ENCODE measurements at regions not wholly inside any gene's neighbourhood (a gene's known extent, or its start where the extent isn't known, plus 50 kb on each side); places are given as distances from the start of the nearest gene placed in this dataset.
"Not testable (repeated sequence)": the region's sequence is repeated elsewhere in the genome, so short reads cannot be mapped to it uniquely, and the experiment has no call there.

DNA sequence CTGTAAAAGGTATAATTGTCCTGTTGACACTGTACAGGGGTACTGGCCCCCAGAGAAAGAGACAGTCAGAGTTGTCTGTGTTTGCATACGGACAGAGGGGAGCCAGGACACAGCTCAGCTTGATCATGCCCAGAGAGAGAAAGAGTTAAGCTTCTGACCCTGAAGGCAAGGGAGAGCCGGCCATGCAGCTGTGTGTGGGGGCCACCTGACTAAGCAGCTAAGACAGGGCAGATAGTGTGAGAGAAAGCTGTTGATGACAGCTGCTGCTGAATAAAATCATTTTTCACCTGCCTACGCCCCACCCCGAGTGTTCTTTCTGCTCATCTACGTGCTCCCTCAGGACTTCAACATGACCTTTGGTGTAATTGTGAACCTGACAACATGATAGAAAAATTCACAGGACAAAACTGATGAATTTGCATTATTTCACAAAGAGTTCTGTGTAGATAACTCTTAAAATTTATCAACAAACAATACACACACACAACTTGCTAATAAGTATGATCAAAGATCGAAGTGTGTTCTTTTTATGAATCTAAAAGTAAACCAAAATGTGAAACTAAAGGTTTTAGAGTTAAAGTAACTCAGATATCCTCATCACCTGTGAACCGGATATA lies 1294.3 kb upstream of the ATXN8OS start:
- DNase-seq (ENCODE audit: low read depth, low spot score): no peak

DNA sequence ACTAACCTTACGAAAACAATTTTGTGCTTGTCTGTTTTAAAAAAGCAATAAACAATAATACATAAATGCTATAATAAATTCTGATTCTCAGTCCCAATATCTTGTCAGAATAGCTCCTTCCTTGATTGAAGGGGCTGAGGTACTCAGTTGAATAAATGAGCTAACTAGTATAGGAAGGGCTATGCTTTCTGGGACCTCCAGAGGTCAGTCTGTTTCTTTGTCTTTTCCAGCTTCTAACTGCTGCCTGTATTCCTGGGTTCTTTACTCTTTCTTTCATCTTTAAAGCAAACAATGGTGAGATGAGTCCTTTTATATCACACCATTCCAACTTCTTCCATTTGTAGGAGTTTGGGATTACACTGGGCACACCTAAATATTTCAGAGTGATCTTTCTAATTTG lies 1297.0 kb upstream of the ATXN8OS start:
- DNase-seq (ENCODE audit: low read depth, low spot score): peak; percentile 30

DNA sequence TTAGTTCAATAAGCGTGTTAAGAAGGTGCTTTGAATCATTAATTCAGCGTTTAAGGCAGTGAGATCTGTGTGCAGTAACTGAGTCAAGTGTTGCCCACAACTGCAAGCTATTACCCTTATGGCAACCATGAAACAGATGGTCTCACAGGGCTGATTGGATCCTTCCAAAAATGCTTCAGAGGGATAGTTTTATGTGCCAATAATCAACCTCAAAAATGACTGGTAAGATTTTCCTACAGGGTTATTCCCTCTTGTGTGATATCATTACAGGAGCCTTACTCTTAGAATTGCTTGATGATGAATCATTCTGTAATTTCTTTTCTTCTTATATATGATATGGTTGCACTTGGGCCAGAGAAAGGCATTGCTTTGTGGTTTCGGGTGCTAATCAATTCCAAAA lies 1299.2 kb upstream of the ATXN8OS start:
- no peak for DNase-seq (ENCODE audit: low read depth, low spot score)

DNA sequence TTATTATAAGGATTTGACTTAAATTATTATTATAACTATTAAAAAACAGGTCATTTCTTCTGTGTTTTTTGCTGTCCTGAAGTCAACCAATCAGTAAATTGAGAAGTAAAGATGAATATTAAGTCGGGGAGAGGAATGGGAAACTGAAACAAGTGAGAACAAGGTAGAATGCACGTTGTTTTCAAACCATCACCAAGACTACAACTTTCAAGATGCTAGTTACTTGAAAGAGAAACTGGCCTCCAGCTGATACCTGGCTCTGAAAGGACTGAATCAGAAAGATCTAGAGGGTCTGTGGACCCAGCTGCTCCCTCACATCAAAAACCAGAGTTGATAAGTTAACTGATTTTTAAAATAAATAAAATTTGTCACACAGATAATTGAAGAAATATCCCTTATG lies 1301.5 kb upstream of the ATXN8OS start:
- no peak for DNase-seq (ENCODE audit: low read depth, low spot score)

DNA sequence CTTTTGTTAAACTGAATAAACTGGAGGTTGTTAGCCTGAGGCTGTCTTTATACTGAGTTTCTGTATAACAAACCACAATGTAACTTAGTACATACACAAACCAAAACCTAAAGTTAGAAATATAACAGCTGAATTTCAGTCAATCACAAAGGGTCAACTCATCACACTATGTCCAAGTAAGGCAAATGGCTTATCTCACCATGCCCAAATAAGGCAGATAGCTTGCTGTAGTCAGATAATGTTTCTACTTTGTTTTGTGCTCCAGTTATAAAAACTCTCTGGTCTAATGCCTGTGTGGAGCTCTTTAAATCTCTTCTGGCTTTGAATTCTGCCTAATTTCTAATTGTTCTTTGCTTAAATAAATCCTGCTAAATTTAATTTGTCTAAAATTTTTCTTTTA lies 1323.4 kb upstream of the ATXN8OS start:
- no peak for DNase-seq (ENCODE audit: low read depth, low spot score)

DNA sequence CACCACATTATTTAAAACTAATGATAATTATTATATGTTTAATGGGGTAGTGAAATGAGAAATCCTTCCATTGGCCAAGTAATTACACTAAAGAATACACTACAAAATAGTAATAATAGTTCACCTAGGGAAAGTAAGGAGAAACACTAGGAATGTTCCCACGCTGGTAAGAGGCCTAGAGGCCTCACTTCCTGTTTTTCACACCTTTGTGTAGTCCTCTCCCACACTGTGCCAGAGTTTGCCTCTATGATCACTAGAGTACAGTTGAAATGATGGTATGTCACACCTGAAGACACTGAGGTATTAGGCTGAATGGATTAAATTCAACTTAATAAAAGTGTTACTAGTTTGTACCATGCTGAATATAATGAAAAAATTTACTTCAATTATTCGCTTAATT lies 1348.0 kb upstream of the ATXN8OS start:
- DNase-seq (ENCODE audit: low read depth, low spot score): no peak

DNA sequence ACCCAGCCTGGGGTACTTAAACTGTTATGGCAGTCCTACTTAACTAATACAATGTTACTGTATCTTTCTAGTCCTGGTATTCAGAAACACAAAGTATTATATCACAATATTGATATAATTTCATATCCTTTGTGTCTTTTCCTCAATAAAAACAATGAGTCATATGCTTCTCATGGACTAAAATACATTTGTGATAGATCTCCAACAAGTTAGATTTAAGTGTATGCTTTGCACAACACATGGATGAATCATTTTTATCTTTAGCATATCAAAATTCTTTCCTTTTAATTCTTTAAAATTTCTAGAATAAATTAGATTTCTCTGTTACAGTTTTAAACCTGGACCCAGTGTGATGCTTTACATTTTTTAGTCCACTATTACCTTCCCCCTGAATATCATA lies 1357.8 kb upstream of the ATXN8OS start:
- DNase-seq (ENCODE audit: low read depth, low spot score): no peak

DNA sequence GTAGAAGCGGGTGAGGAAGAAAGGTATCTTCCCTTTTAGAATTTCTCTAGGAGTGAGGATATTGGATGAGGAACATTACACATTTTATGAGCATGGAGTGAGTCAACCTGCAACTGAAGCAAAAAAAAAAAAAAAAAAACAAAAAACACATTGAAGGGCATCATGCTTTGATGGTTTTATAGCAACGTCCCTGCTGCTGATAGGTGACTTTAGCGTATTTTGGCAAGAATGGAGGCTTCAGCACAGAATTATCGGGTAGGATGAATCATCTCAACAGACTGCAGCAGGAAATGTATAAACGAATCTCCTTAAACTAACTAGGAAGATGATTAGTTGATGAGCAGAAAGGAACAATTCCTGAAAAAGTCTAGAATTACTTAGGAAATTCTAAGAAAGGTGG lies 1359.6 kb upstream of the ATXN8OS start:
- DNase-seq (ENCODE audit: low read depth, low spot score): no peak

DNA sequence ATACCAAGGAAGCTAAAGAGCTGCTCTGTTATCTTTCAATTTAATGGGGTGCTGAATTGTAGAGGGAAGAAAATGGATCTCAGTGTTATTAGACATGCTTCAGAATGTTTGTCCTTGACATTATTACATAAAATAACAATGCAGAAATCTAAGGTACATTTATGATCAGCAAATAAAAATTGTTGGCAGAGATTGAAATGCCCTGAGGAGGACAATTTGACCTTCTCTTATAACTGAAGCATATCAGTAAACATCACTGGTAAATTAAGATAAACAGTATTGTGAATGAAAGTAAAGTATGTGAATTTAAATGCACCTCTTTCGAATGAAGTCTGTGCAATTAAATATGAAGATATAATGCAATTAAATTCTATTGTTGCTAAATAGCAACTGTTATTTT lies 1362.1 kb upstream of the ATXN8OS start:
- DNase-seq (ENCODE audit: low read depth, low spot score): no peak

DNA sequence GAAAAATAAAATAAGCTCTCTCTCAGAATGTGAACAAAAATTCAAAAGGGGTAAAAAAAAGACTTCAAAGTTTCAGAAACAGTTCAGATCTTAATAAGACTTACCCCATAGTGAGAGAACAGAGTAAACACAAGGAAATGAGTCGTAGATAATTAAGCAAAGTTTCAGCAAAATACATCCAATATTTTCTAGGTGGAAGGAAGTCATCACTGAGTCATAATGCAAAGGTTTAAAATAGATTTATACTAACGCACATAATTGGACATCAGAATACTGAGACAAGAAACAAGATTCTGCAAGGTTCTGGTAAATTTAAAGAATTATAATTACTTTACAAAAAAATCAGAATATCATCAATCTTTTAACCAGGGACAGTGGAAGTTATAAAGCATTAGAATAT lies 1370.7 kb upstream of the ATXN8OS start:
- DNase-seq (ENCODE audit: low read depth, low spot score): no peak

DNA sequence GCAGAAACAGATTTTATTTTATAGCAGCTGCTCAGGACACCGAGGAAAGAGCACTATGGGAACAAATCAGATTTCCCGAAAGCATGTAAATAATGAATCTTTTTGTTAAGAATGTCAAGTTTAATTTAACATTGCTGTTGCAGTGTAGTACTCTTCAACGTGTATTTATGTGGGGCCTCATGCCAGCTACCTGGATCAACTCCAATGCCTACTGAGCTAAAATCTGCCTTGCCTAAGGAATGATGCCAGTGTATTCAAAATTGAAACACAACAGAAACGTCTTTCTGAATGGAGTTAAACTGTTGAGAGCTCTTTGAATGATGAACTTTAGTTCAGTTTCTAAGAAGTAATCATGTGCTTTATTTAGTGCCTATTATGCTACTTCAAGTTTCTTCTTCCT lies 1379.8 kb upstream of the ATXN8OS start:
- no peak for DNase-seq (ENCODE audit: low read depth, low spot score)

DNA sequence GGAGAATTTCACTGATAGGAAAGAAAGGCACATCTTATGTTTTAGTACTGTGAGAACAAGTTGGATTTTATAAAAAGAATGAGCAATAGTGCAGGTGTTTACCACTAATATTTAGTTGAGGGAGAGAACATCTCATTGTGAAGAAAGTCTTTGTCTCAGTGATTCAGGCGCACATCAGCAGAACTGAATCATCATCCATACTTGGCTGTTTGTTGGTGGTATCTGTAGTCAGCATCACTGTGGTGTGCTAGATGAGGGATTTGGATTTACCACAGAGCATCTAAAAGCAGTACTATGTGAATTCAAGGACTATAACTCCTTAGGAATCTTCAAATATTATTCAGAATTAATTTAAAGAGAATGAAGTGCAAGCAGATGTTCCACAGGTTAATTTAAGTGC lies 1380.5 kb upstream of the ATXN8OS start:
- no peak for DNase-seq (ENCODE audit: low read depth, low spot score)

DNA sequence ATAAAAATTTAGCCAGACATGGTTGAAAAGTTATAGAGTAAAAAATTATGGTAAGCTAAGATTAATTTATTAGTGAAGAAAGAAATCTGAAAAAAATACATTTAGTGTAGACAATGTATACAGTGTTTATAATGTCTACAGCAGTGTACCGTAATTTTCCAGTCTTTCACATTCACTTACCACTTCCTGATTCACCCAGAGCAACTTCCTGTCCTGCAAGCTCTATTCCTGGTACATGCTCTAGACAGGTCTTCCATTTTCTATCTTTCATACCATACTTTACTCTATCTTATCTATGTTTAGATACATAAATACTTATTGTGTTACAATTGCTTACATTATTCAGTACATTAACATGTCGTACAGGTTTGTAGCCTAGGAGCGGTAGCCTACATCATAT lies 1387.8 kb upstream of the ATXN8OS start:
- no peak for DNase-seq (ENCODE audit: low read depth, low spot score)

DNA sequence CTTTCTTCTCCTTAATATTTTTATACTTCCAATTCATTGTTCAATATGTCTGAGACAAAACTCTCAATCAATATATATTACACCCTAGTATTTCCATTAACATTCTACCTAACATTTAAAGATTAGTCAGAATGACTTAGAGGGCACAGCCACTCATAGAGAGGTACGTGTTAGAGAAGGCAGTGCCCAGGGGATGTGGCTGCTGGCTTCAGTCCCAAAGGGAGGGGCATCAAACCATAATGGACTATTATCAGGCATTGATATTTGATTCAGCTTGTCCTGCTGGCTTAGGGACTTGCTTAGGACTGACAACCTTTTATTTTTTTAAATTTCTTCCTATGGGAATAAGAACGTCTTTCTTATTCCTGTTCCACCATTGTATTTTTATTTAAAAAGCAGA lies 1392.0 kb upstream of the ATXN8OS start:
- no peak for DNase-seq (ENCODE audit: low read depth, low spot score)

DNA sequence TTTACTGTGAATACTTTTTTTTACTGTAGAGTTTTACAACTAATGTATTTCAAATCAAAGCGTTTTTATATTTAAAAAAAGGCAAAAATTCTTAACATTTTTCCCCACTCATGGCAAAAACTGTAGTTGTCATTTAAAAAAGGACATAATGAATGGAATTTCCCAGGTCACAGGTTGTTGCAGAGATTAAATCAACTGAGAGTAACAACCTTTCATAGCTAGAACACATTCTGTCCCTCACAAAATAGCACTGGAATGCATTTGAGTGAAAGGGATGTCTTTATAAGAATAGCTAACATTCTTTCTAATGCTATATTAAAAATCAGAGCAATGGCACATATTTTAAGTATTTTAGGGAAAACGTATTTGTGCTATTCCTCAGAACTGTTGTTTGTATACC lies 1393.3 kb upstream of the ATXN8OS start:
- DNase-seq (ENCODE audit: low read depth, low spot score): peak; percentile 48

DNA sequence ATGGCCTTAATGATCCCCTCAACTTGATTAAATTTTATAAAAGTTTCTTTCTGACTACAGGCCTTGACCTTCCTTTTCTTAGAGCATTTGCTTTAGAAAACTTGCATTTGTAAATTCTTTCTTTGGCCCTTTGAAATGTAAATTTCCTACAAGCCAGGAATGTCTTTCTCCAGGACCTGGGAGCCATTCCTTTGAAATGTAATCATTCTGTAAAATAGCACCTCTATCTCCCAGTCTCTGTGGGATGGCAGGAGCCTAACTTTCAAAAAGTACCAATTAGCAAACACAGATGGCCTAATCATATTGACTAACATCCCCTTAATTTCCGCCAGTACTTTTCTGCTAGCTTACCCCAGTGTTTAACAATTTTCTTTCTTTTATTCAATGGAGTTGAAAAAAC lies 1394.2 kb upstream of the ATXN8OS start:
- peak; percentile 82 for DNase-seq (ENCODE audit: low read depth, low spot score)

DNA sequence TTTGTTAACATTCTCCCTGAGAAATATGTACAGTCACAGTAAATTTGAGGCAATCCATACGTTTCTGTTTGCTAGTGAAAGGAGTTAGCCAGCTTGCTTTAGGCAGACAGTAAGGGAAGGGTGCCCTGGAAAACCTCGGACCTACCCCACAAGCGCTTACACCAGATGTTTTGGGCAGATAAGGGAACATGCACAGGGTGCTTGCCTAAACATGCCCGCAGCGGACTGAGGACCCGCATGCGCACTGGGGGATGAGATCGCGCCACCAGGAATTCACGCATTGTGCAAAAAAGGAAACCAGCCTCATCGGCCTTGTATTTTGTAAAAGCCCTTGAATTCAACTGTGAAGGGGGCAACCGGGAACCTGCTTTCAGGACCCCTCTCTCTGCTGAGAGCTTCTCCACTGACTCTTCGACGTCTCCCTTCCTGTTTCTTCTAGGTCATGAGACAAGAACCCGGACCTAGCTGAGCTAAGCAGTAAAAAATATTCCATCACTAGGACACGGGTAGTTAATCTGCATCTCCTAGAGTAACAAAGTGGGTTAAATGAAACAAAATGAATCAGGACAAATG lies 1399.2 kb upstream of the ATXN8OS start:
- no peak for DNase-seq (ENCODE audit: low read depth, low spot score)

DNA sequence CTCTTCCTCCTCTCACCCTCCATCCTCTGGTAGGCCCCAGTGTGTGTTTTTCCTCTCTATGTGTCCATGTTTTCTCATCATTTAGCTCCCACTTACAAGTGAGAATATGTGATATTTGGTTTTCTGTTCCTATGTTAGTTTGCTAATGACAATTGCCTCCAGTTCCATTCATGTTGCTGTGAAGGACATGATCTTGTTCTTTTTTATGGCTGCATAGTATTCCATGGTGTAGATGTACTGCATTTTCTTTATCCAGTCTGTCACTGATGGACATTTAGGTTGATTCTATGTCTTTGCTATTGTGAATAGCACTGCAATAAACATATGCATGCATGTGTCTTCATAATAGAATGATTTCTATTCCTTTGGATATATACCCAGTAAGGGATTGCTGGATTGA lies 1401.6 kb upstream of the ATXN8OS start:
- DNase-seq (ENCODE audit: low read depth, low spot score): not testable (repeated sequence)

DNA sequence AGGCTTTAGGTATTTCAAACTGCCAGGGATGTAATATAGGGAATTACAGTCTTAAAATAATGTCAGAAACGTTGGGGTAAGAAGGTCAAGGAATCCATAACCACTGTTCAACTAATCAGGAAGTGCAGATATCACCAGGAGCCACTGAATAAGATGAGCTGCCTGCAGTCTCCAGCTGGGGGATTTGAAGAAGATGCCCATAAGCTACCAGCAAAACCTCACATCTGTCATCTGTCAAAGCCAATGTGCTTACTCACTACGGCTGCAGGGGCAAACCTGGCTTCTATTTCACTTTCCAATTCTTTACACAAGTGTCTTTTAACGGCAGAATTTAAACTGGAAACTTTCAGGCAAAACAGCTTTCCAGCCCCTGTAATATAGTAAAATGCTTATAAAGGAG lies 1410.1 kb upstream of the ATXN8OS start:
- no peak for DNase-seq (ENCODE audit: low read depth, low spot score)

DNA sequence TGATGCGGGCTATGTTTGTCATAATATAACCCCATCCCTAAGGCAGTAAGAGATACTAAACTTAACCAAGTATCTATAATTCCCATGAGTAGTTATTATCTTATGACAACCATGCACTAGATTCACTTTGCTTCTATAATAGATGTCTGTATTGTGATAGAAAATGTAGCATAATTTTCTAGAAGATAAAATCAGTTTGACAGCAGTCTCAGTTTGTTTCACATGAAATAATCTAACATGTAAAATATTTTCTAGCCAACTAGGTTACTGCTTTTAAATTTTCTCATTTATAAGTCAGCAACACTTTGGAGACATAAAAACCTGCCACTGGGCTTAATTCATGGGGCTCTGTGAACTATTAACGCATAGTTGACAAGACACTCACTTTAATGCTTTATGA lies 1410.7 kb upstream of the ATXN8OS start:
- DNase-seq (ENCODE audit: low read depth, low spot score): no peak

DNA sequence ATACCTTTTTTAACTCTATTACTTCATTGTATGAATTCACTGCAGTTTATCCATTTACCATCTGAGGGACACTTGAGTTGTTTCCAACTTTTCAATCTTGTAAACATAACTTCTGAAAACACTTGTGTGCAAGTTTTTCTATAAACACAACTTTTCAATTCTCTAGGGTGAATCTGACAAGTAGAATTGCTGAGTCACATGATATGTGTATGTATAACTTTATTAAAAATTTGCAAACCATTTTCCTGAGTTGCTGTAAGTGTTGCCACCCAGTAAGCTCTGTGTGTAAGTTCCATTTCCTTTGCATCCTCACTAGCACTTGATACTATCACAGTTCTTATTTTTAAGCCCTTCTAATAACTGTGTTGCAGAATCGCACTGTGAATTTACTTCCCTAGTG lies 1415.6 kb upstream of the ATXN8OS start:
- DNase-seq (ENCODE audit: low read depth, low spot score): no peak

DNA sequence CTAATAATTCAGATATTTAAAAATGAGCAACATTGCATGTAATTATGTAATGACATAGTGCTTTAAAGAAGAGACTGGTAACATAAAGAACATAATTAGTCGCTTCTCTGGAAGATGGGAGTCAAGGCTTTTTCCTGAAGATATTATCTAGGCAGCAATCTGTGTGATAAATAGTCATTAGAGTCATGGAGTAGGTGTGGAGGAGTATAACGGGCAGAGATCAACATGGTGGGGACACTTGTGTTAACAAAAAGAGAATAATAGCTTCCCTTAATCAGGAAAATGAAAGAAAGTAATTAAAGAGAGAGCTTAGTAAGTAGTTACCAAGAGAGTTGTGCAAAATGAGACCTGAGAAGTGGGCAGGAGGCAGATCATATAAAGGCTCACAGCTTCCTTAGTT lies 1417.1 kb upstream of the ATXN8OS start:
- no peak for DNase-seq (ENCODE audit: low read depth, low spot score)

DNA sequence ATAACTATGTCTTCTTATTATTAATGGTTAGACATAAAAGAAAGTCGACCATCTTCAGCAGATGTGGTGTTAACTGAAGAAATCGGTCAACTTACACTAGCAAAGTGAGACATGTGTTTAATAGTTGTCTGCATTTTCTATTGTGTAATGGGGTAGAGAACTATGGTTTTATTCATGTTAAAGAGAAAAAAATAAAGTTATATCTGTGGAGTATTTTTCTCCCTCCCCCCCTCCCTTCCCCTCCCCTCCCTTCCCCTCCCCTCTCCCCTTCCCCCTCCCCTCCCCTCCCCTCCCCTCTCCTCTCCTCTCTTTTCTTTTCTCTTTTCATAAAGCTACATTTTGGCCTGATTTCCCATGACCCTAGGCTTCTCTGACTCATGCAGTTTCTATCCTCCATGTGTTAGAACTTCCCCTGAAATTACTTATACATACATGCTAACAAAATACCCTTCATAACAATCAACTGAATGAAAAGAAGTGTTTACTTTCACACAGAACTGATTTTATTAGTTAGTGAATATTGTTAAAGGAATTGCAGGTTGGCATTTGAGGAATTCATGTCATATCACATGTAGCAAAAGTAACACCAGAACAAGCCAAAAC lies 1431.0 kb upstream of the ATXN8OS start:
- no peak for DNase-seq (ENCODE audit: low read depth, low spot score)

DNA sequence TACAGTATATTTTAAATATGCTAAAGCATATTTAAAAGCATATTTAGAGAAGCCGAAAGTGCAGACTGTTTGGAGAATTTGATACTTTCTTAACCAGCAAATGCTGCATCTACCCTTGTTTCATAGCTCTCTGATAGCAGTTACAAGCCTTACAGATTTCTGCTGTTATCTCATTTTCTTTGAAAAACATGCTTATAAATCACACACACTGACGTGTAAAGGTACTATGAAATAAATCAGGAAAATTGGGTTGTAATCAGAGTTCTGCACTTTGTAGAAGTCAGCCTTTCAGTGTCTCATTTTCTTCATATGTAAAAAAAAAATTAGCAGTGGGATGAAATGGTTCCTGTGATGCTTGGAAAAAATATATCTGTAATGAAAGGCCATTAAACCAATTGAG lies 1432.4 kb upstream of the ATXN8OS start:
- no peak for DNase-seq (ENCODE audit: low read depth, low spot score)
